ENCODE measurements at regions not wholly inside any gene's neighbourhood (a gene's known extent, or its start where the extent isn't known, plus 50 kb on each side); places are given as distances from the start of the nearest gene placed in this dataset.

- ChIA-PET CTCF (interaction anchor here (0.9 kb wide), 1 partner anchor 36 kb away, joined by 3 read pairs; no protein-coding TSS in a partner anchor), POLR2A (ENCODE audit: low non-redundant PET) (no interaction called here)
- DNase-seq (ENCODE audit: low spot score) = no peak
- no peak overlapping the region for H3K27ac ChIP-seq
- no peak for TF ChIP-seq CTCF (conservative IDR thresholded peaks at IDR 0.05; ENCODE audit: low read depth)
Observed at GRCh38 chr7:24133691-24134090, 150.3 kb upstream of the NPY start.

GRCh38 chr7:24134535-24134934, 149.5 kb upstream of the NPY start:
- ChIA-PET CTCF (interaction anchor here (0.5 to 0.9 kb wide), 2 partner anchors 37 to 121 kb away, joined by 3 read pairs; no protein-coding TSS in a partner anchor), POLR2A (ENCODE audit: low non-redundant PET) (no interaction called here)
- no peak overlapping the region for H3K27ac ChIP-seq
- DNase-seq (ENCODE audit: low spot score) = no peak
- TF ChIP-seq CTCF (conservative IDR thresholded peaks at IDR 0.05; ENCODE audit: low read depth) = no peak

GRCh38 chr7:24135003-24135817, 148.8 kb upstream of the NPY start:
- no peak for TF ChIP-seq CTCF (conservative IDR thresholded peaks at IDR 0.05; ENCODE audit: low read depth)
- ChIA-PET CTCF (no interaction called here), POLR2A (ENCODE audit: low non-redundant PET) (no interaction called here)
- no peak overlapping the region for H3K27ac ChIP-seq
- DNase-seq (ENCODE audit: low spot score) = no peak

GRCh38 chr7:24137338-24137737, 146.7 kb upstream of the NPY start:
- H3K27ac ChIP-seq = no peak overlapping the region
- no peak for DNase-seq (ENCODE audit: low spot score)
- POLR2A ChIA-PET (ENCODE audit: low non-redundant PET) = no interaction called here
- CTCF ChIA-PET = no interaction called here
- TF ChIP-seq CTCF (conservative IDR thresholded peaks at IDR 0.05; ENCODE audit: low read depth) = no peak

- no peak overlapping the region for H3K27ac ChIP-seq
- no peak for DNase-seq (ENCODE audit: low spot score)
- POLR2A ChIA-PET (ENCODE audit: low non-redundant PET) = no interaction called here
- CTCF ChIA-PET = interaction anchor here (0.6 kb wide), 1 partner anchor 71 kb away, joined by 3 read pairs; no protein-coding TSS in a partner anchor
- TF ChIP-seq CTCF (conservative IDR thresholded peaks at IDR 0.05; ENCODE audit: low read depth) = no peak
Observed at GRCh38 chr7:24138343-24138742, 145.6 kb upstream of the NPY start.

- CTCF ChIA-PET = no interaction called here
- no peak for TF ChIP-seq CTCF (conservative IDR thresholded peaks at IDR 0.05; ENCODE audit: low read depth)
- no peak for DNase-seq (ENCODE audit: low spot score)
- POLR2A ChIA-PET (ENCODE audit: low non-redundant PET) = no interaction called here
- no peak overlapping the region for H3K27ac ChIP-seq
Observed at GRCh38 chr7:24140001-24140400, 144.0 kb upstream of the NPY start.
